ENCODE measurements at regions not wholly inside any gene's neighbourhood (a gene's known extent, or its start where the extent isn't known, plus 50 kb on each side); places are given as distances from the start of the nearest gene placed in this dataset.

GRCh38 chr4:11497212-11497806 is 68.6 kb upstream of the HS3ST1 start:
- no peak for DNase-seq

GRCh38 chr4:11496351-11496829 is 67.7 kb upstream of the HS3ST1 start:
- DNase-seq: no peak

- no peak for DNase-seq
These were observed 67.1 kb upstream of the HS3ST1 start for GRCh38 chr4:11495818-11496217.

- DNase-seq: no peak
These were observed 66.6 kb upstream of the HS3ST1 start for GRCh38 chr4:11495291-11495690.

- no peak for DNase-seq
These were observed 65.5 kb upstream of the HS3ST1 start for GRCh38 chr4:11494232-11494631.

GRCh38 chr4:11489453-11490083 is 60.9 kb upstream of the HS3ST1 start:
- no peak for DNase-seq

GRCh38 chr4:11488657-11489452 is 60.2 kb upstream of the HS3ST1 start:
- DNase-seq: no peak

- DNase-seq: no peak
These were observed 59.3 kb upstream of the HS3ST1 start for GRCh38 chr4:11487868-11488544.

- no peak for DNase-seq
These were observed 58.4 kb upstream of the HS3ST1 start for GRCh38 chr4:11487139-11487538.

GRCh38 chr4:11485926-11486325 is 57.2 kb upstream of the HS3ST1 start:
- no peak for DNase-seq

- DNase-seq: no peak
These were observed 55.8 kb upstream of the HS3ST1 start for GRCh38 chr4:11484531-11484930.

GRCh38 chr4:11483046-11483445 is 54.4 kb upstream of the HS3ST1 start:
- no peak for DNase-seq

GRCh38 chr4:11480683-11481082 is 52.0 kb upstream of the HS3ST1 start:
- DNase-seq: no peak
